Esophagus (tissue), 2 donors: ENCODE measurements at regions not wholly inside any gene's neighbourhood (a gene's known extent, or its start where the extent isn't known, plus 50 kb on each side); places are given as distances from the start of the nearest gene placed in this dataset.
"Not testable (repeated sequence)": the region's sequence is repeated elsewhere in the genome, so short reads cannot be mapped to it uniquely, and the experiment has no call there.

Experiments
- H3K27ac ChIP-seq, 2 donors: one replicate each; pipeline ENCODE4 v1.5.1; 2013; ENCODE audit warnings: low read depth in 2 of 2, mild to moderate bottlenecking in 2 of 2, inconsistent platforms in 1 of 2, low read length in 1 of 2, moderate library complexity in 1 of 2
- H3K27me3 ChIP-seq, 2 donors: one replicate each; pipeline ENCODE4 v1.6.1; 2013; ENCODE audit warnings: low read length in 2 of 2, control low read depth in 1 of 2, mild to moderate bottlenecking in 1 of 2; ENCODE audit not compliant: insufficient read depth in 2 of 2, control insufficient read depth in 1 of 2
- H3K36me3 ChIP-seq, 2 donors: one replicate each; pipeline ENCODE4 v1.6.1; 2013; ENCODE audit warnings: low read length in 1 of 2; ENCODE audit not compliant: control insufficient read depth in 2 of 2, insufficient read depth in 2 of 2
- H3K4me1 ChIP-seq, 2 donors: one replicate each; pipeline ENCODE4 v1.6.1; 2013; ENCODE audit warnings: low read length in 1 of 2; ENCODE audit not compliant: control insufficient read depth in 2 of 2, insufficient read depth in 2 of 2
- H3K4me3 ChIP-seq, 2 donors: one replicate each; pipeline ENCODE4 v1.5.1; 2013; ENCODE audit warnings: low read length in 2 of 2, mild to moderate bottlenecking in 2 of 2, low read depth in 1 of 2, moderate library complexity in 1 of 2
- H3K9me3 ChIP-seq, 2 donors: one replicate each; pipeline ENCODE4 v1.6.1; 2013; ENCODE audit warnings: mild to moderate bottlenecking in 2 of 2, low read depth in 1 of 2, low read length in 1 of 2, moderate library complexity in 1 of 2; ENCODE audit not compliant: control insufficient read depth in 2 of 2, insufficient read depth in 1 of 2
- WGBS, 2 donors: extraction: QIAGEN DNeasy Blood & Tissue Kit; methylation state at CpG; one replicate each; pipeline ENCODE4 v1.1.7; 2013; 5-methylcytosine and 5-hydroxymethylcytosine counted together
- donor health status: healthy with polysubstance abuse.
- donor health status: Bipolar disorder and iron deficiency.

DNA sequence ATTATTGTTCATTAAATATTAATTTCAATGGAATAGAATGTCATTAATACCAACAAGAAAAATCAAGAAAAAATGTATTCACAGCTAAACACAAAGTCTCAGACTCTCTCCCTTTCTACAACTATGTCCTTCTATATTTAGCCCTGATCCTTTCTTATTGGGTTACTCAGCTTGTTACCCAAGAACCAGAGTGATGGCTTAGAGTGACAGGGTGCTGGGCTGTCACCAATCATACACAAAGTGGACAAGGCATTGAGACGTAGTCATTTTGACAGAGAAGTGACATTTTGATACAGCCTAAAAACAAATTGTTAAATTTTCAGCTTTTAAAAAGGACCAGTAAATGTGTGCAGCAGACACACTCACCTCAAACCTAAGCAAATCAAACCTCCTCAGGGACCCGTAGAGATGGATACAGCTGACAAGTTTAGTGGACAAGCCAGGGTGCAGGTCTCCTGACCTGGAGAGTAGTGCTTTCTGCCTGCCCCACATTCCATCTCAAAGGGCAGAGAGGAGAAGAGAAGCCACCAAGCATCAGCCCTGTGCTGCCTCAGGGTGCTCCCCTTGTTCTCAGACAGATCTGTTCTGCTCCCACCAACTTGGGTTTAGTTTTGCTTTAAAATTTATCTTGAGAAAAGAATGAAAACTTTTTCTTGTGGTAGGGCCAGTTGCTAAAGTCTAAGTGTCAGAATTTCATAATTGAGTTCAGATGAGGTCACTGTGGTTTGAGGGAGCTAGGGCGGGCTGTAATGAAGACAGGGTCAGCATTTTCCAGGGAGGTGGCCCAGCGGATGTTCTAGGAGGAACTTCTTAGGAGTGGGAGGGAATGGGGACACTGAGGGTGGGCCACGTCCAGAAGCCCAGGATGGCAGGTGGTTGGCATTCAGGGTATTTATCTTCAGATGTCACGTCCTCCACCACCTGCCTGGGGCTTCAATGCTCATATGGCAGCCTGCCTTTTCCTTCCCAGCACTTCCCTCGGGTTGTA, 136.5 kb upstream of the TBL1XR1 start:
- H3K4me1 ChIP-seq = no peaks in the 10 kb centered on the region
- no peaks in the 10 kb centered on the region for H3K27me3 ChIP-seq
- no peaks in the 10 kb centered on the region for H3K9me3 ChIP-seq
- WGBS, 2 donors = 68 to 69% methylated on average over 7 of the region's 7 CpGs
- H3K27ac ChIP-seq = no peak overlapping the region
- no peaks in the 10 kb centered on the region for H3K36me3 ChIP-seq
- H3K4me3 ChIP-seq = no peak overlapping the region

- 96 to 97% methylated on average over 5 of the region's 5 CpGs for WGBS, 2 donors
- no peaks in the 10 kb centered on the region for H3K27me3 ChIP-seq
- no peaks in the 10 kb centered on the region for H3K36me3 ChIP-seq
- no peak overlapping the region for H3K4me3 ChIP-seq
- H3K4me1 ChIP-seq = no peaks in the 10 kb centered on the region
- H3K27ac ChIP-seq = no peak overlapping the region
- no peaks in the 10 kb centered on the region for H3K9me3 ChIP-seq
Measured at GRCh38 chr3:177334803-177335202, 137.5 kb upstream of the TBL1XR1 start.

GRCh38 chr3:177335728-177336127, 138.4 kb upstream of the TBL1XR1 start:
- Histone ChIP-seq H3K4me1 (no peaks in the 10 kb centered on the region), H3K27me3 (no peaks in the 10 kb centered on the region), H3K36me3 (no peaks in the 10 kb centered on the region), H3K9me3 (no peaks in the 10 kb centered on the region), H3K27ac (no peak overlapping the region), H3K4me3 (no peak overlapping the region)
- WGBS, 2 donors = 65 to 75% methylated on average over 3 of the region's 3 CpGs

GRCh38 chr3:177336873-177337450, 139.7 kb upstream of the TBL1XR1 start:
- no peaks in the 10 kb centered on the region for H3K9me3 ChIP-seq
- no peaks in the 10 kb centered on the region for H3K4me1 ChIP-seq
- H3K27me3 ChIP-seq = no peaks in the 10 kb centered on the region
- WGBS, 2 donors = 76 to 87% methylated on average over 5 of the region's 5 CpGs
- H3K36me3 ChIP-seq = no peaks in the 10 kb centered on the region
- H3K4me3 ChIP-seq = no peak overlapping the region
- H3K27ac ChIP-seq = no peak overlapping the region

- 80 to 82% methylated on average over 9 of the region's 9 CpGs for WGBS, 2 donors
- Histone ChIP-seq H3K4me1 (no peaks in the 10 kb centered on the region), H3K27ac (no peak overlapping the region), H3K36me3 (no peaks in the 10 kb centered on the region), H3K27me3 (no peaks in the 10 kb centered on the region), H3K4me3 (no peak overlapping the region), H3K9me3 (no peaks in the 10 kb centered on the region)
Measured at GRCh38 chr3:177337541-177338331, 140.5 kb upstream of the TBL1XR1 start.

DNA sequence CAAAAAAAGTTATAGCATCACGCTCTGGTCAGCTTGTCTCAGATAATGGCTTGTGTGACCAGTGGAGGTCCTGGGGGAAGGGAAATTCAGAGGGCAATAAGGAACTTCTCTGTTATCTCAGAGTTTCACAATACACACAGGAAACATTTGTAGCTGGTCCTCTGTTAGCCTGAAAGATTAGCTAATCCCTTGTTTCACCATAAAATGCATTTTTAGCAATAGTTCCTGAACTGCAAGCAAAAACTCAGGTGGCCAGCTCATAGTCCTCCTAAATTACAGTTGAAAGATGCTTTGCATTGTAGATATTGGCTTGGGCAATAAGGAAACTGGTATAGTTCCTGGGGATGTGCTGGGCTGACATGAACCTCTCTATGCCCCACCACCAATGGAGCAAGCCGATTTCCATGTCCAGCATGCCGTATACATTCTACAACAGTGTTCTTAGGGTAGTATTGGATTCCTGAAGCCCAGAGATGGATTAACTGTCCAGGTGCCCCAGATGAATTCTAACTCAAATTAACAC, 141.5 kb upstream of the TBL1XR1 start:
- H3K27me3 ChIP-seq = no peaks in the 10 kb centered on the region
- no peak overlapping the region for H3K27ac ChIP-seq
- H3K36me3 ChIP-seq = no peaks in the 10 kb centered on the region
- WGBS, 2 donors = 79 to 87% methylated on average over 3 of the region's 3 CpGs
- no peak overlapping the region for H3K4me3 ChIP-seq
- H3K9me3 ChIP-seq = no peaks in the 10 kb centered on the region
- H3K4me1 ChIP-seq = no peaks in the 10 kb centered on the region

- not testable (repeated sequence) for H3K9me3 ChIP-seq, H3K4me1 ChIP-seq, H3K27me3 ChIP-seq, H3K4me3 ChIP-seq, H3K27ac ChIP-seq, H3K36me3 ChIP-seq
- 65 to 82% methylated on average over 3 of the region's 3 CpGs for WGBS, 2 donors
Measured at GRCh38 chr3:177339220-177339703, 142.0 kb upstream of the TBL1XR1 start.

GRCh38 chr3:177340243-177340830, 143.1 kb upstream of the TBL1XR1 start:
- no peak overlapping the region for H3K4me3 ChIP-seq
- 78 to 80% methylated on average over 2 of the region's 2 CpGs for WGBS, 2 donors
- no peaks in the 10 kb centered on the region for H3K36me3 ChIP-seq
- H3K9me3 ChIP-seq = no peaks in the 10 kb centered on the region
- no peaks in the 10 kb centered on the region for H3K4me1 ChIP-seq
- no peak overlapping the region for H3K27ac ChIP-seq
- H3K27me3 ChIP-seq = no peaks in the 10 kb centered on the region
